IMR-90 (cell line): ENCODE measurements at regions not wholly inside any gene's neighbourhood (a gene's known extent, or its start where the extent isn't known, plus 50 kb on each side); places are given as distances from the start of the nearest gene placed in this dataset.

ENCODE experiments used
- CEBPB ChIP-seq: IDR thresholded peaks from 2 replicates; pipeline ENCODE4 v1.6.1; 2012; ENCODE audit warnings: low read depth, low read length, improper control_type of control experiment
- MAFK ChIP-seq: IDR thresholded peaks from 2 replicates; pipeline ENCODE4 v1.6.1; 2012; ENCODE audit warnings: low read depth, low read length, improper control_type of control experiment
- MXI1 ChIP-seq: IDR thresholded peaks from 2 replicates; pipeline ENCODE4 v1.6.1; 2012; ENCODE audit warnings: low read depth, mild to moderate bottlenecking, low read length, moderate library complexity, borderline replicate concordance
- POLR2A ChIP-seq: IDR thresholded peaks from 2 replicates; pipeline ENCODE4 v1.6.1; 2012; ENCODE audit warnings: mild to moderate bottlenecking, low read depth, low read length
- RFX5 ChIP-seq: IDR thresholded peaks from 2 replicates; pipeline ENCODE4 v1.8.0; 2012; ENCODE audit warnings: low read depth, mild to moderate bottlenecking, low read length, moderate library complexity
- TF ChIP-seq, protein P1 (sequence below): fragments of 150-350 bp; IDR thresholded peaks from 2 replicates; pipeline ENCODE4 v1.6.1; 2017; ENCODE audit warnings: mild to moderate bottlenecking, antibody characterized with exemption, low read length, low read depth
- TF ChIP-seq, protein P2 (sequence below): conservative IDR thresholded peaks from 2 replicates; pipeline ENCODE4 v1.5.1; 2012; ENCODE audit warnings: mild to moderate bottlenecking, low read depth, low read length, improper control_type of control experiment

DNA sequence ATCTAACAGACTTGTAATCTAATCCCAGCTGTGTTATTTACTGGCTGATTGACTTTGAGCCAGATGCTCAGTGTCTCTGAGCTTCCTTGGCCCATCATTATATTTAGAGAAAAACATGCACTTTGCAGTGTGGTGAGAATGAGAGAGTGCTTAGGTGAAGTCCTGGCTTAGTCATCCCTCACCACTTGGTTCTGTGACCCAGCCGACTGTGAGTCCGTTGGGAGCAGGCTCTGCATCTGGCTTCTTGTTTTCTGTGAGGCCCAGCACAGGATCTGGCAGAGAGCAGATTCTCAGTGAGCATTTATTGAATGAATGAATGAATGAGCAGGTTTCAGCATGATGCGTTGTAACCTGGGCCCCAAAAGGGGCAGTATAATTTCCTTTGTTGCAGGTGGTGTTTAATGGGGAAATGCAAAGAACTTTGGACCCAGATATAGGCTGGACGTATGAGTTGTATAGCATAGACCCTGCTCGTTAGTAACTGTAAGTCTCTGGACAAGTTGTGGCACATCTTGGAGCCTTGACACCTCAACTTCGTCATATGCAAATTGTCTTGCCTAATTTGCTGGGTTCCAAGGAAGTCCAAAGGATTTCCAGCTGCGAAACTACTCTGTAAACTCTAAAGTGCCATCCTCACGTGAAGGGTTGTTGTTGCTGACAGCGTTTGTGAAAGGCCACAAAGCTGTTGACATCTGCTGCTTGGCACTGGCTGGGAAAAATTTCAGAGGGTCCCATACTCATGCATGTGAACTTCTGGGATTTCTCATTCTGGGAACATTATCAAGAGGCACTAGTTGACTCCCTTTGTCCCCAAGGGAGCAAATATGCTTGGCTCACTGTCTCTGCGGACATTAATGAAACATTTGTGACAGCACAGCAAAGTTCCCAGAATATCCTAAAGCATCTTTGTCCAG is 138.8 kb upstream of the USP24 start:
- TF ChIP-seq, protein P1, sequence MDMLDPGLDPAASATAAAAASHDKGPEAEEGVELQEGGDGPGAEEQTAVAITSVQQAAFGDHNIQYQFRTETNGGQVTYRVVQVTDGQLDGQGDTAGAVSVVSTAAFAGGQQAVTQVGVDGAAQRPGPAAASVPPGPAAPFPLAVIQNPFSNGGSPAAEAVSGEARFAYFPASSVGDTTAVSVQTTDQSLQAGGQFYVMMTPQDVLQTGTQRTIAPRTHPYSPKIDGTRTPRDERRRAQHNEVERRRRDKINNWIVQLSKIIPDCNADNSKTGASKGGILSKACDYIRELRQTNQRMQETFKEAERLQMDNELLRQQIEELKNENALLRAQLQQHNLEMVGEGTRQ = no peak
- TF ChIP-seq, protein P2, sequence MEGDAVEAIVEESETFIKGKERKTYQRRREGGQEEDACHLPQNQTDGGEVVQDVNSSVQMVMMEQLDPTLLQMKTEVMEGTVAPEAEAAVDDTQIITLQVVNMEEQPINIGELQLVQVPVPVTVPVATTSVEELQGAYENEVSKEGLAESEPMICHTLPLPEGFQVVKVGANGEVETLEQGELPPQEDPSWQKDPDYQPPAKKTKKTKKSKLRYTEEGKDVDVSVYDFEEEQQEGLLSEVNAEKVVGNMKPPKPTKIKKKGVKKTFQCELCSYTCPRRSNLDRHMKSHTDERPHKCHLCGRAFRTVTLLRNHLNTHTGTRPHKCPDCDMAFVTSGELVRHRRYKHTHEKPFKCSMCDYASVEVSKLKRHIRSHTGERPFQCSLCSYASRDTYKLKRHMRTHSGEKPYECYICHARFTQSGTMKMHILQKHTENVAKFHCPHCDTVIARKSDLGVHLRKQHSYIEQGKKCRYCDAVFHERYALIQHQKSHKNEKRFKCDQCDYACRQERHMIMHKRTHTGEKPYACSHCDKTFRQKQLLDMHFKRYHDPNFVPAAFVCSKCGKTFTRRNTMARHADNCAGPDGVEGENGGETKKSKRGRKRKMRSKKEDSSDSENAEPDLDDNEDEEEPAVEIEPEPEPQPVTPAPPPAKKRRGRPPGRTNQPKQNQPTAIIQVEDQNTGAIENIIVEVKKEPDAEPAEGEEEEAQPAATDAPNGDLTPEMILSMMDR = no peak
- TF ChIP-seq POLR2A (no peak), RFX5 (no peak), CEBPB (no peak), MAFK (no peak), MXI1 (no peak)
